Loucy (cell line): ENCODE measurements at regions not wholly inside any gene's neighbourhood (a gene's known extent, or its start where the extent isn't known, plus 50 kb on each side); places are given as distances from the start of the nearest gene placed in this dataset.

Experiments
- H2AFZ ChIP-seq: fragments of 200-600 bp; sonication (generic); 2 replicates; pipeline ENCODE4 v1.6.0; 2016; ENCODE audit warnings: antibody characterized with exemption, mild to moderate bottlenecking, low read length, moderate library complexity
- H3F3A ChIP-seq: fragments of 200-600 bp; 2 replicates; pipeline ENCODE4 v1.6.0; 2016; ENCODE audit warnings: antibody characterized with exemption, low read depth, mild to moderate bottlenecking
- H3K27me3 ChIP-seq: fragments of 200-600 bp; sonication (generic); 2 replicates; pipeline ENCODE4 v1.6.1; 2014; ENCODE audit warnings: low read length, mild to moderate bottlenecking; ENCODE audit not compliant: insufficient read depth, poor library complexity, severe bottlenecking
- H3K36me3 ChIP-seq: fragments of 200-600 bp; sonication (generic); 2 replicates; pipeline ENCODE4 v1.6.1; 2016; ENCODE audit warnings: low read length; ENCODE audit not compliant: insufficient read depth
- H3K4me1 ChIP-seq: fragments of 200-600 bp; sonication (generic); 2 replicates; pipeline ENCODE4 v1.5.1; 2014; ENCODE audit warnings: low read length, mild to moderate bottlenecking; ENCODE audit not compliant: insufficient read depth, poor library complexity, severe bottlenecking
- H3K4me2 ChIP-seq: fragments of 200-600 bp; sonication (generic); 2 replicates; pipeline ENCODE4 v1.6.0; 2014; ENCODE audit warnings: antibody characterized with exemption, low read length, low read depth, mild to moderate bottlenecking; ENCODE audit not compliant: poor library complexity, severe bottlenecking
- H3K4me3 ChIP-seq: fragments of 200-600 bp; sonication (generic); 2 replicates; pipeline ENCODE4 v1.5.1; 2014; ENCODE audit warnings: low read length, mild to moderate bottlenecking, mixed read lengths; ENCODE audit not compliant: poor library complexity, severe bottlenecking
- H3K79me2 ChIP-seq: fragments of 200-600 bp; sonication (generic); 2 replicates; pipeline ENCODE4 v1.6.1; 2014; ENCODE audit warnings: low read length; ENCODE audit not compliant: insufficient read depth
- H3K9ac ChIP-seq: fragments of 200-600 bp; sonication (generic); 2 replicates; pipeline ENCODE4 v1.6.0; 2014; ENCODE audit warnings: mild to moderate bottlenecking, low read depth, low read length, moderate library complexity; ENCODE audit not compliant: poor library complexity, severe bottlenecking
- H3K9me2 ChIP-seq: fragments of 200-600 bp; sonication (generic); replicated peaks from 2 replicates; pipeline ENCODE4 v1.6.1; 2016; ENCODE audit warnings: low read depth, low read length, mixed read lengths
- H3K9me3 ChIP-seq: fragments of 200-600 bp; sonication (generic); 2 replicates; pipeline ENCODE4 v1.6.1; 2014; ENCODE audit warnings: mild to moderate bottlenecking, antibody characterized with exemption, low read length, low read depth; ENCODE audit not compliant: insufficient read depth
- H4K20me1 ChIP-seq: fragments of 200-600 bp; sonication (generic); 2 replicates; pipeline ENCODE4 v1.6.0; 2014; ENCODE audit warnings: antibody characterized with exemption, low read length, mild to moderate bottlenecking; ENCODE audit not compliant: insufficient read depth, poor library complexity, severe bottlenecking
- EZH2phosphoT487 ChIP-seq: fragments of 200-600 bp; IDR thresholded peaks from 2 replicates; pipeline ENCODE4 v1.6.1; 2018; ENCODE audit warnings: antibody characterized with exemption, mild to moderate bottlenecking, moderate library complexity, borderline replicate concordance
- TF ChIP-seq, protein P1 (sequence below): fragments of 200-600 bp; sonication (generic); conservative IDR thresholded peaks from 2 replicates; pipeline ENCODE4 v1.5.1; 2014; ENCODE audit warnings: mild to moderate bottlenecking, antibody characterized with exemption, low read length

DNA sequence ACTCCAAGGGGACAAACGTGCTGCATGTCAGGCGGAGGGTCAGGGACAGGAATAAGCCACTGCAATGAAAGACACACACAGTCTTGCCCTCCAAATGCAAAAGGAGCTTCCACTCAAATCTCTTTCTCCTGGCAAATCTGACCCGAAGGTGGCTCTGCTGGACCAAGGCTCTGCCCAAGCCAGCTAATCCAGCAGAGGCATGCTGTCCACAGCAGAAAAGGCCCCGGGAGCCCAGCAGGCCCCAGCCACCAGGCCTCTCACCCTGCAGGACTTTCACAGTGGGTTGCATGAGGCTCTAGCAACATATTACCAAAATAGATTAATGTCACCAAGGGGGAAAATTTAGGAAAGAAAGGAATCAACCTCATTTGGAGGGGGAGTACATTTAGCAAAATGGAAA is 628.6 kb downstream of the BCOR start:
- Histone ChIP-seq H3K9ac (no peak overlapping the region), H3F3A (no peaks in the 10 kb centered on the region), H3K4me2 (no peak overlapping the region), H4K20me1 (no peaks in the 10 kb centered on the region), H3K9me3 (no peaks in the 10 kb centered on the region), H3K9me2 (no peaks in the 10 kb centered on the region), H3K36me3 (no peaks in the 10 kb centered on the region), H3K4me3 (no peak overlapping the region), H2AFZ (no peak overlapping the region), H3K4me1 (no peaks in the 10 kb centered on the region), H3K27me3 (no peaks in the 10 kb centered on the region), H3K79me2 (no peaks in the 10 kb centered on the region)
- no peak for TF ChIP-seq EZH2phosphoT487
- TF ChIP-seq, protein P1, sequence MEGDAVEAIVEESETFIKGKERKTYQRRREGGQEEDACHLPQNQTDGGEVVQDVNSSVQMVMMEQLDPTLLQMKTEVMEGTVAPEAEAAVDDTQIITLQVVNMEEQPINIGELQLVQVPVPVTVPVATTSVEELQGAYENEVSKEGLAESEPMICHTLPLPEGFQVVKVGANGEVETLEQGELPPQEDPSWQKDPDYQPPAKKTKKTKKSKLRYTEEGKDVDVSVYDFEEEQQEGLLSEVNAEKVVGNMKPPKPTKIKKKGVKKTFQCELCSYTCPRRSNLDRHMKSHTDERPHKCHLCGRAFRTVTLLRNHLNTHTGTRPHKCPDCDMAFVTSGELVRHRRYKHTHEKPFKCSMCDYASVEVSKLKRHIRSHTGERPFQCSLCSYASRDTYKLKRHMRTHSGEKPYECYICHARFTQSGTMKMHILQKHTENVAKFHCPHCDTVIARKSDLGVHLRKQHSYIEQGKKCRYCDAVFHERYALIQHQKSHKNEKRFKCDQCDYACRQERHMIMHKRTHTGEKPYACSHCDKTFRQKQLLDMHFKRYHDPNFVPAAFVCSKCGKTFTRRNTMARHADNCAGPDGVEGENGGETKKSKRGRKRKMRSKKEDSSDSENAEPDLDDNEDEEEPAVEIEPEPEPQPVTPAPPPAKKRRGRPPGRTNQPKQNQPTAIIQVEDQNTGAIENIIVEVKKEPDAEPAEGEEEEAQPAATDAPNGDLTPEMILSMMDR = no peak

- no peaks in the 10 kb centered on the region for H4K20me1 ChIP-seq
- no peaks in the 10 kb centered on the region for H3F3A ChIP-seq
- no peak overlapping the region for H3K4me2 ChIP-seq
- H3K9me3 ChIP-seq = no peaks in the 10 kb centered on the region
- no peaks in the 10 kb centered on the region for H3K9me2 ChIP-seq
- H3K4me1 ChIP-seq = peaks cover 6% of the 10 kb centered on the region
- H2AFZ ChIP-seq = no peak overlapping the region
- H3K27me3 ChIP-seq = no peaks in the 10 kb centered on the region
- H3K9ac ChIP-seq = no peak overlapping the region
- TF ChIP-seq, protein P1 = no peak
- no peaks in the 10 kb centered on the region for H3K79me2 ChIP-seq
- H3K4me3 ChIP-seq = no peak overlapping the region
- no peaks in the 10 kb centered on the region for H3K36me3 ChIP-seq
These were observed 627.0 kb downstream of the BCOR start for GRCh38 chrX:39470588-39471407.

GRCh38 chrX:39472161-39472560 is 625.6 kb downstream of the BCOR start:
- Histone ChIP-seq H3K9me2 (no peaks in the 10 kb centered on the region), H3K36me3 (no peaks in the 10 kb centered on the region), H3K4me1 (peaks cover 6% of the 10 kb centered on the region)

More at GRCh38 chrX:39472161-39472560, 625.6 kb downstream of the BCOR start:
- Histone ChIP-seq H3K4me3 (no peak overlapping the region), H3K9me3 (no peaks in the 10 kb centered on the region), H3K4me2 (no peak overlapping the region), H3K79me2 (no peaks in the 10 kb centered on the region), H4K20me1 (no peaks in the 10 kb centered on the region), H3F3A (no peaks in the 10 kb centered on the region), H3K27me3 (no peaks in the 10 kb centered on the region), H3K9ac (no peak overlapping the region), H2AFZ (no peak overlapping the region)
- TF ChIP-seq EZH2phosphoT487 = no peak
- TF ChIP-seq, protein P1 = no peak
